ENCODE measurements at regions not wholly inside any gene's neighbourhood (a gene's known extent, or its start where the extent isn't known, plus 50 kb on each side); places are given as distances from the start of the nearest gene placed in this dataset.

GRCh38 chr7:424301-424935, 95.2 kb downstream of the PDGFA start:
- no peak overlapping the region for H3K4me3 ChIP-seq (ENCODE audit: low read depth, low read length)
- TF ChIP-seq CTCF (IDR thresholded peaks at IDR 0.05; ENCODE audit: insufficient read depth, low read length, severe bottlenecking) = no peak
- FAIRE-seq (no peak), DNase-seq (ENCODE audit: low read depth) (no peak)
- no peaks in the 10 kb centered on the region for H3K27me3 ChIP-seq (ENCODE audit: control insufficient read depth, insufficient read depth, low read length)
- no peaks in the 10 kb centered on the region for H3K36me3 ChIP-seq (ENCODE audit: control insufficient read depth, insufficient read depth, low read length)

- DNase-seq (ENCODE audit: low read depth) (no peak), FAIRE-seq (no peak)
- Histone ChIP-seq H3K36me3 (ENCODE audit: control insufficient read depth, insufficient read depth, low read length) (no peaks in the 10 kb centered on the region), H3K27me3 (ENCODE audit: control insufficient read depth, insufficient read depth, low read length) (no peaks in the 10 kb centered on the region), H3K4me3 (ENCODE audit: low read depth, low read length) (no peak overlapping the region)
- TF ChIP-seq CTCF (IDR thresholded peaks at IDR 0.05; ENCODE audit: insufficient read depth, low read length, severe bottlenecking) = no peak
Measured at GRCh38 chr7:424961-425793, 94.5 kb downstream of the PDGFA start.

GRCh38 chr7:425794-426188, 93.9 kb downstream of the PDGFA start:
- no peak for DNase-seq (ENCODE audit: low read depth)
- no peak for FAIRE-seq
- TF ChIP-seq CTCF (IDR thresholded peaks at IDR 0.05; ENCODE audit: insufficient read depth, low read length, severe bottlenecking) = no peak
- Histone ChIP-seq H3K36me3 (ENCODE audit: control insufficient read depth, insufficient read depth, low read length) (no peaks in the 10 kb centered on the region), H3K4me3 (ENCODE audit: low read depth, low read length) (no peak overlapping the region), H3K27me3 (ENCODE audit: control insufficient read depth, insufficient read depth, low read length) (no peaks in the 10 kb centered on the region)

GRCh38 chr7:426510-426909, 93.1 kb downstream of the PDGFA start:
- H3K27me3 ChIP-seq (ENCODE audit: control insufficient read depth, insufficient read depth, low read length) = no peaks in the 10 kb centered on the region
- FAIRE-seq (peak; percentile 52), DNase-seq (ENCODE audit: low read depth) (no peak)
- H3K36me3 ChIP-seq (ENCODE audit: control insufficient read depth, insufficient read depth, low read length) = no peaks in the 10 kb centered on the region
- no peak for TF ChIP-seq CTCF (IDR thresholded peaks at IDR 0.05; ENCODE audit: insufficient read depth, low read length, severe bottlenecking)
- H3K4me3 ChIP-seq (ENCODE audit: low read depth, low read length) = no peak overlapping the region

- DNase-seq (ENCODE audit: low read depth) (no peak), FAIRE-seq (peak; percentile 75)
- no peak overlapping the region for H3K4me3 ChIP-seq (ENCODE audit: low read depth, low read length)
- TF ChIP-seq CTCF (IDR thresholded peaks at IDR 0.05; ENCODE audit: insufficient read depth, low read length, severe bottlenecking) = no peak
- no peaks in the 10 kb centered on the region for H3K27me3 ChIP-seq (ENCODE audit: control insufficient read depth, insufficient read depth, low read length)
- no peaks in the 10 kb centered on the region for H3K36me3 ChIP-seq (ENCODE audit: control insufficient read depth, insufficient read depth, low read length)
Measured at GRCh38 chr7:427506-428103, 92.0 kb downstream of the PDGFA start.
